ENCODE measurements at regions not wholly inside any gene's neighbourhood (a gene's known extent, or its start where the extent isn't known, plus 50 kb on each side); places are given as distances from the start of the nearest gene placed in this dataset.
"Not testable (repeated sequence)": the region's sequence is repeated elsewhere in the genome, so short reads cannot be mapped to it uniquely, and the experiment has no call there.

DNA sequence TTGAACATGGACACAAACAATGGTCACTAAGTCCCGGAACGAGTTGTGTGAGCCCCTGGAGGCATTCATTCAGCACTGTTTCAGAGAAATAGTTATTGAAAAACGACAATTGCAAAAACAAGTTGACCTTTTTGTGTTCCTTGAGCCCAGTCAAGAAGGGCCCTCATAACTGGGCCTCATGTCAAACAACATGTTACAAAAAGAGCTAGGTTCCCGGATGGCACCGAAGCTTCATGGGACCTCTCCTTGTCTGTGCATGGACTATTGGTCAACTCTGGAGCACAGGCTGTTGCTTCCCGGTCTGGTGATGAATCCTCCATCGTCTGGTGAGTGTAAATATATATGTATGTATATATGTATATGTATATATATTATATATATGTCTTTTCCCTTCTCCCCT is 176.6 kb downstream of the ALG10 start:
- FAIRE-seq = no peak

DNA sequence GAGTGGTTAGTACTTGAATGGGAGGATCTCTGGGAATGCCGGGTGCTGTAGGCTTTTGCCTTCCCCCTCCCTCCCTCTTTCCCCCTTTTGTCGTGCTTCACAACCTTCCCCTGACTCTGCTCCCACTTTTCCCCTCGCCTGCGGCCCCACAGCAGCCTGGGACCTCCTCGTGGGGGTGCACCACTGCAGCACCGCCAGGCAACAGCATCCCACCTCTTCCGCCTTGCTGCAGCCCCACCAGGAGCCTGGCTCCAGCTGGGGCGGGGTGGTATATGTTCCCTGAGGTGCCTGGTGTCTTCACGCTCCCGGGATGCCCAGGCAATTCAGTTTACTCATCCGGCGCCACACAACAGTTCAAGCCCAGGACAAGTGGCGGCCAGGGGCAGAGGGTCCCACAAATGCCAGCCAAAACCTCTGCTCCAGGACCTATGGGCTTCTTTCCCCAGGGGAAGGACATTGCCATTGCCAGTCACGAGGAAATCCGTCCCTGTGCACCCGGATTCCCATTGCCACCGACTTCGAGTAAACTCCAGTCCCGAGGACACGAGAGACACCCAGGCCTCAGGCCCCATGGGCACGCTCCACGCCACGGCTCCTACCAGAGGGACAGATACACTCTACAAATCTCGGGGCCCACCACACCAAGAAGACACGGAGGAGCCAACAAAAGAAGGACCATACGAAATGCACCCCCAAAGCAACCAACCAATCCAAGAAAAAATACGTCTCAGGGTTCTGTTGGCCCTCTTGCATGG is 181.7 kb downstream of the ALG10 start:
- no peak for FAIRE-seq

DNA sequence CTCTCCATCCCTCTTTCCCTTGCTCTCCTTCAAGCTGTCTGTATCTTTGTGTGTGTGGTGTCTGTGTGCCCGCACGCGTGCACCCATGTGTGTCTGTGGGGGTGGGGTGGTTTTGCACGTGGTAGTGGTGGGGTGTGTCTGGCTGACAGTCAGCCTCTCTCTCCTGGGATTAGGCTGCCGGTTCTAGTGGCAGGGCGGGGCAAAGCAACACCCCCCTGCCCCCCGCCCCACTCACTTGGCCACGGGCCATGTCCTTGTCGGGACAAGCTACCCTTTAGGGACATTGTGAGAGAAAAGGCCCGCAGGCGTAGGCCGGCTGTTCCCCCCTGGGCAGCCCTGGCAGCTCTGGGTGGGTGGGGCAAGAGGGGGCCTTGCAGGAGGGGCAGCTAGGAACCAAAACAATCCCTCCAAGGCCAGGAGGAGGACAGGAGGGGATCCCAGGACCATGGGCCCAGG is 182.6 kb downstream of the ALG10 start:
- FAIRE-seq = no peak

DNA sequence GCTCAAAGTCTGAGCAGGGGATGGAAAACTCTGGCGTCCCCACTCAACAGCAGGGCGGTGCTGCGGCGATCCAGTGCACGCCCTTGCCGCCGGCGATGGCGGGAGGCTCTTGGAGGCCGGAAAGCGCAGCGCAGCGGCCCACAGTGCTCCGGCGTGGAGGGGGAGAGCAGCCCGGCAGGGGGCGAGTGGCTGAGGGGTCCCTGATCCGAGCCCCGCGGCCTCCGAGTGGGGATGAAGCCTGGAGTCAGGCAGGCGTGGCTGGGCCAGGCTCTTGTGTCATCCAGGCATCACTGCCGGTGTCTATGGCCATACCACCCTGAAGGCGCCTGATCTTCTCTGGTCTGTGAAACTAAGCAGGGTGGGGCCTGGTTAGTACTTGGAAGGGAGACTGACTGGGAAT is 183.1 kb downstream of the ALG10 start:
- no peak for FAIRE-seq

DNA sequence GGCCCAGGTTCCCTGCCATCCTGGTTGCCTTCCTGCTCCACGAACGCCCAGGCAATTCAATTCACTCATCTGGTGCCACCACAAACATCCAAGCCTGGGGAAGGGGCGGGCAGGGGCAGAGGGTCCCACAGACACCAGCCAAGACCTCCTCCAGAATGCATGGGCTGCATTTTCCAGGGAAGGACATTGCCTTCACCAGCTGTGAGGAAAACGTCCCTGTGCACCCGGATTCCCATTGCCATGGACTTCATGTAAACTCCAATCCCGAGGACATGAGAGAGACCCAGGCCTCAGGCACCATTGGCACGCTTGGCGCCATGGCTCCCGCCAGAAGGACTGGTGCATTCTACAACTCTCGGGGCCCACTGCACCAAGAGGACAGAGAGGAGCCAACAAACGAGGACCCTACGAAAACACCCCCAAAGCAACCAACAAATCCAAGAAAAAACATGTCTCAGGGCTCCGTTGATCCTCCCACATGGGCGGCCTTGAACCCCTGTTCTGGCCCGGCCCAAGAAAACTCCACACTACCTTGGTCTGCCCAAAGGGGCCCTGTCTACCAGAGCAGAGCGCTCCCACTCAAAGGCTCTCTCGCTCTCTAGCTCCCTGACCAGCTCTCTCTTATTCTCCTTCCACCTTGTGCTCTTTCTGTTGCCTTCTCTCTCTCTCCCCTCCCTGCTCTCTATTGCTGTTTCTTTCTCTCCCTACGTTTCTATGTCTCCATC is 183.9 kb downstream of the ALG10 start:
- FAIRE-seq = no peak

DNA sequence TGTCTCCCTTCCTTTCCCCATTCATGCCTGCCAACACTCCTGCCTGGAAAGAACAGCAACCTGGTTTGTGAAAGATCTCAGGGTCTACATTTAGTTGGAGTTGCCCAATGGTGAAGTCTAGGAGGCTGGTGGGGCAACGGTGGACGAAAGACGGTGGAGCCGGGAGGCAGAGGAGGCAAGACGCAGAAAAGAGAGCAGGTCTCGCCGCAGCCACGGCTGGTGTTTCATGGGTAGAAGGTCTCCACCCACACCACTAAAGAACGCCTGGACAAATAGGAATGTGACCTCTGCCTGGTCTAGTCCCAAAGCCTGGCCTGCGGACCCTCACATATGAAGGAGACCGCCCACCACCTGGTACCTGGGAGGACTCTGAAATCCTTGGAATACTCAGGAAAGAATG is 185.6 kb downstream of the ALG10 start:
- FAIRE-seq = no peak

DNA sequence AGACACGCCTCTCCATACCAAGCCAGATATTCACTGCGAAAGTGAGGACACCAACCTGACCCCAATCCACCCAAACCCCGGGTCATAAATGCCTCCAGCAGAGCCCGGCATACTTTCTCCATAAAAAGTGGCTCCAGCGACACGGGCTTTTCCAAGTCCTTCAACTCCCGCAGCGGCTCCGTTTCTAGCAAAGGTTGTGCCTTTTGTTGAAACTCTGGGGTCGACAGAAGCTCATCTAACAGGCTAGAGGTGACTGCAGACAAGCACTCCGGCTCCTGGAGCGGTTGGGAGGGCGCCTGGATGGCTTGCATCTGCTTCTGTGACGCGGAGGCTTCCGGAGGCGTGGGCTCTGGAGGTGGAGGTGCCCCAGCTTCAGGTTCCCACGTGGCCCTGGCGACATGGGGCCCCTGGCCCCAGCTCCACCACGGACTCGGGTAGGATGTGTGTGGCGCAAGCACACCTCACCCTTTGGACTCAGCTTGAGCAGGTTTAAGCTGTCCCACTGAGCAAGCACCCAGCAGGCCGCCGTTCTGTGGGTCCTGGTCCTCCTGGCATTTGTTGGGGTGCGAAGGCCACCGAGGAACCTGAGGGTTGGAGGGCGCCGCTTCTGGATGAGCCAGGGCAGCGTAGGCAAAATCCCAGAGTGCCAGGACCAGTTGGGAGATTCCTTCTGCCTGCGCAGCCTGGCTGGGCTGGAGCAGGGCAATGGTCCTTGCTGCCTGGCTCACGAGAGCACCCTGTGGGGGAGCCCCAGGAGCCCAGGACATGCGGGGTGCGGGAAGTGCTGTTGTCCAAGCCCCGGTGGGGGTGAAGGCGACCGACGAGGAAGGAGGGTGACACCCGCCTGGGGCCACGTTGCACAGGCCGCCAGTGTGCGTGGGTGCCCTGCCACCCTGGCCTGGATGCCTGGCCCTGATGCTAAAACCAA is 186.3 kb downstream of the ALG10 start:
- FAIRE-seq = no peak

DNA sequence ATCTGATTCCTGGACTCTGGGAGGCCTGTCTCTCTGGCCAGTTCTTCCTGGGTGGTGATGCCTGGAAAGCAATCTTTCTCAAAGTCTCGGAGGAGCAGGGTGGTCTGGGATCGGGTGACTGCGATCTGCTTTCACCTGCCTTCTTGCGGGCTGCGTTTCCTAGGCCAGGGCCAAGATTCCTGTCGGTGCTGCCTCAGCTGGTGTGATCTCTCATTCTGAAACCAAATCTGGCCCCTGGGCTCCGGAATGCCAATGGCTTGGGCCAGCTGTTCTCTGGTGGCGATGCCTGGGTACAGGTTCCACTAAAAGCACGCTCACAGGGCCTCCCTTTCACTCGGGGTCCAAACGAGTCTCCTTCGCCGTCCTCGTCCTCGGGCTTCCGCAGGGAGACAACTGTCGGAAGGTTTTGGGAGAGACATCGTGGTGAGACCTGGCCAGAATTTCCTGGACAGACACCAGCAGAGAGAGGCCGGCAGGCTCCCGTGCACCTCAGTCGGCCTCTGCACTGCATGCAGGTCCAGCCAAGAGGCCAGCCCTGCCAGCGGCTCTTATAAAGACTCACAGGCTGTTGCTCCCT is 187.1 kb downstream of the ALG10 start:
- no peak for FAIRE-seq

DNA sequence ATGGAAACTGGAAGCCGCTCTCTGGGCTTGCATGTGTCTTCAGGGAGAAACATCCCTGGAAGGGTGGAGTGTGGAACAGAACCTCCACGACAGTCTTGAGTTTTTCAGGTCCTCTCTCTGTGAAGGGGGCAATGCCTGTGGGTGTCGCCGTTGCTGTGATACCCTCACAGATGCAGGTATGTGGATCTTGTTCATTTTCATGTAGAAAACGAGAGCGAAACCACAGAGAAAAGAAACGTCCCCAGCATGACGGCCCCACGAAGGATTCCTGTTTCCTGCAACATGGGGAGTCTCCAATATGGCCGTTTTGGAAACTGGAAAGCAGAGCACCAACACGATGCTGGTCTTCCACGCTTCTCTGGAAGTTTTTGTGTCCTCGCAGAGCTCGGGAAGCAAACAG is 187.9 kb downstream of the ALG10 start:
- no peak for FAIRE-seq

DNA sequence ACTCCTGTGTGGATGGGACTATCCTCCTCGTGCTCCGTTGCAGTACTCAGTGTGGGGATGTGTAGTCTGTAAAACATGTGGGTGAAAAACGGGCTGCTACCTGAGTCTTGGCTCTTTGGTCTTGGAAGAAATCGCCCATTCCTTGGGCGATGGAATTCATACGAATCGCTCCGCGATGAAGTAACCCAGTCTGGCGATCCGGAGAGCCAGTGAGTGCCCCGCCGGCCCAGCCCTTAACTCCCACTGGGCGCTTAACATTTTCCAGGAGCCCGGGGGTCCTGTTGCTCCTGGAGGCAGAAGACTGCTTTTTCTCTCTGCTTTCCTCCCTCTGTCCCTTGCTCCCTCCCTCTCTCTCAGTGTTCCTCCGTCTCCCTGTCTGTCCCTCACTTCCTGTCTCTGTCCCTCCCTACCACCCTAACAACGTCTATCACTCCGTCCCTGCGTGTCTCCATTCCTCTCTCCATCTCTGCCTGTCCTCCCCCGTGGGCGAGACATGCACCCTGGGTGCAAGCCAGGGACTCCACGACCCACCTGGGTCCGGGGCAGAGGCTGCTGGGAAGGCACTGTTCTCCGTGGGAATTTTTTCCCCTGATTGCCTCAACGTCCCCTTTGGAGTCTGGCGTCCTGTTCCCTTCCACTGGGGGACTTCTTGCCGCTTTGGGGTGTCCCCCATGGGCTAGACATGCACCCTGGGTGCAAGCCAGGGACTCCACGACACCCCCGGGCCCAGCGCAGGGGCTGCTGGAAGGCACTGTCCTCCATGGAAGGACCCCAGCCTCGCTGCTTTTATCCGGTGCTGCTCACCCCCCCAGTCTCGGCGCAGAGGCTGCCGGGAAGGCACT is 188.6 kb downstream of the ALG10 start:
- FAIRE-seq = no peak

DNA sequence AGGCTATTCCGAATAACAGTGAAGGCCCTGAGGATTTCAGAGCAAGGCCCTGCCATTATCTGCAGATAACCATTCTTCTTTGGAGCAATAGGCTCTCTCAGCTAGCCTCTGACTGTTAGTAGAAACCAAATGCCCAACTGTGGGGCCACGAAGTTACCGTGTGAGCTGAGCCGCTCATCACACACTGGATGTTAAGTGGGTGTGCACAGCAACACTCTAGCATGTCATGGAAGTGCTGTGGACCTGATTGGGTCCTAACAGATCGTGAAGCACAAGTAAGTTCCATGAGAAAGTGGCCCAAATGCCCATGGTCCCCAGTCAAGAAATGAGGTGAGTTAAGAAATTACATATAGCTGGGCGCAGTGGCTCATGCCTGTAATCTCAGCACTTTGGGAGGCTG is 190.4 kb downstream of the ALG10 start:
- FAIRE-seq = no peak

DNA sequence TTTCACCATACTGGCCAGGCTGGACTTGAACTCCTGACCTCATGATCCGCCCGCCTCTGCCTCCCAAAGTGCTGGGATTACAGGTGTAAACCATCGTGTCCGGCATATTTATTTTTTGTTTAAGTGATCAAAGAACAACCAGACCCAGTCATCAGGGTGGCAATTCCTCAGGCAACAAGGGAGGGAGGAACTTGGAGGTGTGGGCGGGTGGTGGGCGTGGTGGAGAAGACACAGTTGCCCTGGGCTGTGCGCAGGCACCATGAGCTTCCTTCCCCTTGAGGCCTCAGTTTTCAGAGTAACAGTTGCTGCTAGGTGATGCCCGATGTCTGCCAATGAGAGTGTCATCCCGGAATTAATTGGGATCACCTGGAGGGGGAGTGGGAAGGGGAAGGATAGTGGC is 191.7 kb downstream of the ALG10 start:
- no peak for FAIRE-seq

DNA sequence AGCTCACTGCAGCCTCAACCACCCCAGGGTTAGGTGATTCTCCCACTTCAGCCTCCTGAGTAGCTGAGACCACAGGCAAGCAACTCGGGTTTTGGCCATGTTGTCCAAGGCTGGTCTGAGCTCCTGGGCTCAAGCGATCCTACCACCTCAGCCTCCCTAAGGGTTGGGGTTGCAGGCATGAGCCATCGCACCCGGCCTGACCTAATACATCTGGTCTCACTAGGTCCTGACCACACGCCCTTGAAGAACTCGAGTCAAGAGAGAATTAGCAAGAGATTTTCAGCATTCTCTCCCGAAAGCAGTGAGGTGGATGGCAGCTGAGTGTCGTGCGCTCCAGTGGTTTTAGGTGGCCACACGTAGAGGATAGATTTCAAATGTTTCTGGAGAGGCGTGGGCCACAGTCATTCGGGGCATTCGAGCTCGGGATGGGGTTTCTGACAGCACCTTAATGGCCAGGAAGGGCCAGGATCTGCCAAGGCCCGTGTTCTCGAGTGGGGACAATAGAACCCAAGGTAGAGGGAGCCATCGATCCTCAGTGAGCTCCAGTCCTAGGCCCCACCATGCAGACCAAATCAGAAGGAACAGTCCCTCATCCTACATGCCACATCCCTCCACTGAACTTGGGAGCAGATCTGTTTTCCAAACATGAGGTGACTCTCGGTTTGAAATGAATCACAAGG is 193.1 kb downstream of the ALG10 start:
- FAIRE-seq = no peak

DNA sequence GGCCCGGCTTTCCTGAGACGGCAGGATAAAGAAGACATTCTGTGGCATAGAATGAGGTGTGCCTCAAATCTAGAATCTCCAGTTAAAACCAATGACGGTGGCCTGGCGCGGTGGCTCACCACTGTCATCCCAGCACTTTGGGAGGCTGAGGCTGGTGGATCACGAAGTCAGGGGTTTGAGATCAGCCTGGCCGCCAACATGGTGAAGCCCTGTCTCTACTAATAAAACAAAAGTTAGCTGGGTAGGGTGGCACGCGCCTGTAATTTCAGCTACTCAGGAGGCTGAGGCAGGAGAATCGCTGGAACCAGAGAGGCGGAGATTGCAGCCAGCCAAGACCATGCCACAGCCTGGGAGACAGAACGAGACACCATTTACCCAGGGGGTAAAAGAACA is 193.6 kb downstream of the ALG10 start:
- FAIRE-seq = no peak

DNA sequence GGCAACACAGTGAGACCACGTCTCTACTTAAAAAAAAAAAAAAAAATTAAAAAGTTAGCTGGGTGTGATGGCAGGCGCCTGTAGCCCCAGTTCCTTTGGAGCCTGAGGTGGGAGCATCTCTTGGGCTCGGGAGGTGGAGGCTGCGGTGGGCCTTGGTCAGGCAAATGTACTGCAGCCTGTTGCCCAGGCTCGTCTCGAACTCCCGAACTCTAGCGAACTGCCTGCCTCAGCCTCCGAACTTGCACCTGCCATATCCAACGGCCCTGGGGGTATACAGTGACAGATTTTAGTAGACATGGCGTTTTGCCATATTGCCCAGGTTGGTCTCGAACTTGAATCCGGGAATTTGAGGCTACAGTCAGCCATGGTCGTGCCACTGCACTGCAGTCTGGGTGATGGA is 195.4 kb downstream of the ALG10 start:
- no peak for FAIRE-seq

DNA sequence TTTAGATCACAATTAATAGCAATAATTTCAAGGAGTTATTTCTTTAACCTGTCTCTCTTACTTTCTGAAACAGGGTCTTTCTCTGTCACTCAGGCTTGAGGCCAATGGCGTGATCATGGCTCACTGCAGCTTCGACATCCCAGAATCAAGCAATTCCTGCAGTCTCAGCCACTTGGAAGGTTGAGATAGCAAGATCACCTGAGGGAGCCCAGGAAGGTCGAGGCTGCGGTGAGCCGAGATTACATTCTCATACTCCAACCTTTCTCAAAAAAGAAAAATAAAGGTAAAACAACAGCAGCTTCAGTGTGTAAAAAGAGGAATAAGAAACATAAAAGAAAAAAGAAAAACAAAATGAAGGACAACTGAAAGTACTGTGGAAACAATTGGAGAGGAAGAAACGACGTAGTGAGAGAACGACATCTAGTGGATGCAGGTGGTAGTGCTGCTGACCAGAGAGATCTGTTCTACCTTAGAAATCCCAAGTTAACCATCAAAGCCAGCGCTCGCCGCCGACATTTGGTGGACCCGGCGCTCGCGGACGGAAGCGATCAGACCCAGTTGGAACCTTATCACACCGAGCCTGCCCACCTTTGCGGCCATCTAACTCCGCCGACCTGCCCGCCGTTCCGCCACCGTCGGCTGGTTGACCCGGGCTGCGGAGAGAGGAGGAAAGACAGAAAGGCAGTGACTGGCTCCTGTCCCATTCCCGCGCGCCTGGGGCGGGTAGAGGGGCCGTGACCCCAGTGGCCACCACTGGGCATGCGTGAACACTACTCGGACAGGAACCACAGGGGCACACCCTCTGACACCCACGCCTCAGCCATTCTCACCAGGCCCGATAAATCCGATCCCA is 196.1 kb downstream of the ALG10 start:
- FAIRE-seq = no peak

DNA sequence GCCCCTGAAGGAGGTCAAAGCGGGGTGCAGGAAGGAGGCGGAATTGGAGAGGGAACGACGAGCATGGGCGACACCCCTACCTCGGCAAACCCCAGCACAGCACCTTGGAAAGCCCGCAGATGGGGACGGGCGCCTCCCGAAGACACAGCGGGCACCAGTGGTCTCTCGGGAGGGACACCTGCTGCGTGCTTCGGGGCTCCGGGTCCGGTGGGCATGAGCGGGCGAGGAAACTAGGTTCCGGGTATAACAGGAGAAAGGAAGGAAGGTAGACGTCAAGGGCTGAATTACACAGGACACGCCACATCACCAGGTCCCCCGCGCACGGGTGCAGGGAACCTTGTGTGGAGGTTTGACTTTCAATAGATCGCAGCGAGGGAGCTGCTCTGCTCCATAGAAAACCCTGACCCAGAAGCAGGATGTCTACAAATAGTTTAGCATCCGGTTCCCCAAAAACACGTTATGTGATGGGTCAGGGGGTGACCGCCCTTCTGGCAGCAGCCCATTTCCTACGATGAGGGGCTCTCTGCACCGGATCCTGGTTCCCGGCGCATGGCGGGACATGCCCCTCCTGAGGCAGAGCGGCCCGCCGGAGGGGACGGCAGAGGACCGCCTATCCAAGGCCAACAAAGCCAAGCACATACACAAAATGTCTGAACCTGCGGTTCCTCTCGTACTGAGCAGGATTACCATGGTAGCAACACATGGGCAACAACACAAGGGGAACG is 196.9 kb downstream of the ALG10 start:
- no peak for FAIRE-seq

DNA sequence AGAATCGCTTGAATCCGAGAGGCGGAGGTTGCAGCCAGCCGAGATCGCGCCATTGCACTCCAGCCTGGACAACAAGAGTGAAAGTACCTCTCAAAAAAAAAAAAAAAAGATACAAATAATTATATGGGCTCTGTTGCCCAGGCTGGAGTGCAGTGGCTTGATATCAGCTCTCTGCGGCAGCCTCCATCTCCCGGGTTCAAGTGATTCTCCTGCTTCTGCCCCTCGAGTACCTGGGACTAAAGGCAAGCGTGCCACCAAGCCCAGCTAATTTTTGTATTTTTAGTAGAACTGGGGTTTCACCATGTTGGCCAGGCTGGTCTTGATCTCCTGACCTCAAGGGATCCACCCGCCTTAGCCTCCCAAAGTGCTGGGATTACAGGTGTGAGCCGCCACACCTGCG is 197.8 kb downstream of the ALG10 start:
- not testable (repeated sequence) for FAIRE-seq

DNA sequence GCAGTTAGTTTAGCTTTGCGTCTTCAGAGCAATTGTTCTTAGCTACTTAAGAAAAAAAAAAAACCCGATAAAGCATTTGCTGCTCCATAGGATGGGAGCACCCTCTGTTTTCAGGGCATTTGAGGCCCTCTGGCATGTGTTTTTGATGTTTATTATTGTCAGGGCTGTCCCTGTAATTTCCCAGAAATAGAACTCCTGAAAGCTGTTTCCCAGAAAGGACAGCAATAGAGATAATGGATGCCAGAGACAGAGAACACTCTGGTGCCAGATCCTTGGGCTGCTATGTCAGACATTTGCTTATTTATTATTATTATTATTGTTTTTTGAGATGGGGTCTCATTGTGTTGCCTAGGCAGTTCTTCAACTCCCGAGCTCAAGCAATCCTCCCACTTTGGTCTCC is 201.3 kb downstream of the ALG10 start:
- no peak for FAIRE-seq

DNA sequence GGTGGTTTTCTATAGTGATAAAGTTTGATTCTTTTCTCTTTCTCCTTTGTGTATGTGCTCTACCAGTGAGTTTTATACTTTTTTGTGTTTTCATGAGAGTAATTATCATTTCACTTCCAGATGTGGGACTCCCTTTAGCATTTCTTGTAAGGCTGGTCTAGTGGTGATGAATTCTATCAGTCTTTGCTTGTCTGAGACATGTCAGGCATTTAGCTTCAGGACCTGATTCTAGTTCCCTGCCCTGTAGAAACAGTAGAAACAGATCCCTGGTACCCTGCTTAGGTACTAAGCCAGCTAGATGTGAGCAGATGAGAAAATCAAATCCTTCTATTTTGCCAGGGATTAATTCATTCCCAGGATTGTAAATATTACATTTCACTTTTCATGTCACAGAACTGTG is 203.7 kb downstream of the ALG10 start:
- FAIRE-seq = not testable (repeated sequence)

All from G401.6 (cell line).